HG02610 (cell line): ENCODE measurements at regions not wholly inside any gene's neighbourhood (a gene's known extent, or its start where the extent isn't known, plus 50 kb on each side); places are given as distances from the start of the nearest gene placed in this dataset.

Experiments used
- ATAC-seq: cut with Tn5 transposase; IDR thresholded peaks from one replicate; pipeline ENCODE4 v1.9.1; 2021; ENCODE audit warnings: mild to moderate bottlenecking, moderate library complexity; ENCODE audit not compliant: unreplicated experiment

DNA sequence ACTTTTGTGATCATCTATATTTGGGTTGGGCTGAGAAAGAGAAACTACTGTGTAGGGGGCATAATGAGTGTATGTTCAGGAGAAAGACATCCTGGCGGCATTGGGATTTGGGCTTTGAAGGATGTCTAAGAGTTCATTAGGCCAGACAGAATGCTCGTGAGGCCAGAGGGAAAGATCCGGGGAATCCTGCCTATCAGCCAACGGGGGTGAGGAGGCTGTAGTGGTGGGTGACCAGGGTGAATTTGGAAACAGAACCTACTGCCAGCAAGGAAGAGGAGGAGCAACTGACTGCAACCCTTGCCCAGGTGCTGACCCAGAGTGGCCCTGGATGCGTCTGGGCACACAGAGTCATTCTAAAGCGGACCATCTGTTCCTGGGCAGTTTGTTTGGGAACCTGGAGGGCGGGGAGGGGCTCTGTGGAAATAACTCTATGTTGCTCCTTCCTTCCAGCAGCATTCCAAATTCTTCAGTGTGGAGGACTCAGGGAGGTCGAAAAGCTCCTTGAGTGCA is 56.9 kb upstream of the ECE1 start:
- no peak for ATAC-seq

DNA sequence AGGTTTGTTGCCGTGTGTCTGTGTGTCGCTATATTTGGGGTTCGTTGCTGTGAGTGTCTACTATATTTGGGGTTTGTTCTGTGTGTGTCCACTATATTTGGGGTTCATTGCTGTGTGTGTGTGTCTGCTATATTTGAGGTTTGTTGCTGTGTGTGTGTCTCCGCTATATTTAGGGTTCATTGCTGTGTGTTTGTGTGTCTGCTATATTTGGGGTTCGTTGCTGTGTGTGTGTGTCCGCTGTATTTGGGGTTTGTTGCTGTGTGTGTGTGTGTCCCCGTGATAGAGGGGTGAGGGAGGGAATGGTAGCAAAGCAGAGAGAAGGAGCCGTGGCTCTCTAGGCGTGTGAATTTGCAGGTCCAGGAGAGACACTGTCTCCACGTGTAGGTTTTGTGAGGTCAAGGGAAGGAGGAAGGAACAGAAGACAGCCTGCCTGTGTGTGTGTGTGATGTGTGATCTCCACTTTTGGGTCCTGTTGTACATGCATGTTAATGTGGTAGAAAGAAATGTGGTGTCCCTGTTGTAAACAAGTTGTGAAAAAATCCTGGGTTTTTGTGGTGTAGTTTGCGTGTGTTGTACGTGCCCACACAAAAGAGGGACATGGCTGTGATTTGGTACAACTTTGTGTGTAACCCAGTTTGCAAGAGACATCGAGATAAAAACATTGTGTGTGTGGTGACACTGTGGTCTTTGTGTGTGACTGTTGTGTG is 56.3 kb upstream of the ECE1 start:
- no peak for ATAC-seq

- peak; percentile 23 for ATAC-seq
Measured at GRCh38 chr1:21344750-21345443, 54.6 kb upstream of the ECE1 start.

GRCh38 chr1:21344098-21344749 is 54.0 kb upstream of the ECE1 start:
- no peak for ATAC-seq

GRCh38 chr1:21342961-21343838 is 52.9 kb upstream of the ECE1 start:
- no peak for ATAC-seq

DNA sequence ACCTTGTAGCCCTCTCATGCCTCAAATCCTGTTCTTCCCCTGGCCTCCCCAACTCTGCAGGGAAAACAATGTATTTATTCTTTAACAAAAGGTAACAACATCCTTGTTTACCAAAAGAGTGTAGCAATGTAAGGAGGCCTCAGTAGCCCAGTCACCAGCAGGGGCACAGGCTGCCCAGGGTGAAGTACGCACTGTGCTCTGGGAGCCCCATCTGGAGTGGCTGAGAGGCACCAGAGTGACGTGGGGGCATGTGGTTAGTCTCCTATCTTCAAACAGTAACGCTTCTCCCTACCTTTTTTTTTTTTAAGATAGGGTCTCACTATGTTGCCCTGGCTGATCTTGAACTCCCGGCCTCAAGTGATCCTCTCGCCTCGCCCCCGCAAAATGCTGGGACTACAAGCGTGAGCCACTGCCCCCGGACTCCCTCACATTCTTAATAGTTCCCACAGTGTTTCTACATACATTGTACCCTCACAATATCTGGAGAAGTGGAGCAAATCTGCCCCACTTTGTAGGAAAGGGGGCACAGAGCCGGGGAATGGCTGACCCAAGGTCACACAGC is 51.3 kb upstream of the ECE1 start:
- ATAC-seq = no peak

DNA sequence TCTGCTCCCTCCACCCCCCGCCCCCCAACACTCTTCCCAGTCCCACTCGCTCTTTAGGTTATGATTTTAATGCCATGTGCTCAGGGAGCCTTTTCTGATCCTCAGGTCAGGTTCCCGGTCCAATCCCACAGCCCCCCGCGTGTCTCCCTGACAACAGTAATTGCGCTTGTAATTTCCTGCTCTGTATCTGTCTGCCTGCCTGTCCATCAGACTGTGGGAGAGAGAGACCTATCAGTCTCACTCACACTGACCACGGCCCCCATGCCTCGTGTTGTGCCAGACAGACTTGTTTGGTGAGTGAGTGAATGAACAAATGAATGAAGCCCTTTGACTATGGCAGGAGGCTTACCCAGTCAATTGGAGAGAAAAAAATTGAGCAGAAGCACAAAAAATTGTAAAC is 50.8 kb upstream of the ECE1 start:
- ATAC-seq = no peak

DNA sequence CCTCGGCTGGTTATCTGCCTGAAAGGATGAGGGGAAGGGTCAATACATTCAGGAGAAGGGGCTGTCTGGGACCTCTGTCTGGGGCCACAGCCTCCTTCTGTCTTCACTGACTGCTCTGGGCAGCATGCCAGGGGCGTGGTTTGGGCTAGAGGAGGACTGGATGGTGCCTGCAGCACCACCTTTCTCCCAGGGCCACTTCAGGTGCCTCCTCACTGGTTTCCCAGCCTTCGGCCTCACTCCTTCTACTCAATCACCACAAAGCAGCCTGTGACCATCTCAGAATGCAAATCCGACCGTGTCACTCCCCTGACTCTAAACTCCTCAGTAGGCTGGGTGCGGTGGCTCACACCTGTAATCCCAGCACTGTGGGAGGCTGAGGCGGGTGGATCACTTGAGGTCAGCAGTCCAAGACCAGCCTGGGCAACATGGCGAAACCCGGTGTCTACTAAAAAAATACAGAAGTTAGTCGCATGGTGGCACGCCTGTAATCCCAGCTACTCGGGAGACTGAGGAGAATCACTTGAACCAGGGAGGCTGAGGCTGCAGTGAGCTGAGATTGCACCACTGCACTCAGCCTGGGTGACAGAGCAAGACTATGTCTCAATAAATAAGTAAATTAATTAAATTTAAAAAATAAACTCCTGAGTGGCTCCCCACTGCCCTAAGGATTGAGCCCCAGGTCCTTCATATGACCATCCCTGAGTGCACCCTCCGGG is 50.1 kb upstream of the ECE1 start:
- no peak for ATAC-seq
